CMK (cell line): ENCODE measurements at regions not wholly inside any gene's neighbourhood (a gene's known extent, or its start where the extent isn't known, plus 50 kb on each side); places are given as distances from the start of the nearest gene placed in this dataset.

ENCODE experiments used
- DNase-seq: peaks from one replicate; pipeline ENCODE4 v3.0.0-alpha.2; 2010; ENCODE audit warnings: low read depth

DNA sequence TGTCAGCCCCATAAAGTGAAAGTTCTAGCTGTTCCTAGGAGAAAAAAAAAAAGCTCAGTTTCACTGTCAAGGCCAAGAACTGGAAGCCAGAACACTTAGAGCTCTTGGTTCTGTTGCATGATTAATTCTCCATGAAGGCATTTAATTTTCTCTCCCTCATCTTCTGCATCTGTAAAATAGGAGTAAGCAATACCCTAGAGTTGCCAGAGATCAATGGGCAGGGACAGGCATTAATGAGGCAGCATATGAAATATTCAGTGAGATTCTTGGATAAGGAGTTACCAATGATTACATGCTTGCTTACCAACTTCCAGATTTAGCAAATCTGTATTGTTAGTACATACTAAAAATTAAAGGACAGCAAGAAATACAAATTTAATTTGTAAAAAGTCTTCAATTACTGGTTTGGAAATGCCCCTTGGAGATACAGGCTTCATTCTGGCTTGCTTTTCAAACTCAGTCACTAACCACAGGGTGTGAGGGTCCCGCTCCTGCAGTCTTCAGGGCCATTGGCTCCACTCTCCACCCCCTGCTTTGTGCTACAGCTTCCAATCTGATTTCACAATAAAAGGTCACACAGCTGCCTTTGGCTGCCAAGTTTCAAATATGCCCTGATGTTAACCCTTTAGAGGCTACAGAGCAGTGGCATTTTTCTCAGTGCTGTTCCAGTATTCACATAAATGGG lies 624.6 kb downstream of the BNC2 start:
- no peak for DNase-seq

DNA sequence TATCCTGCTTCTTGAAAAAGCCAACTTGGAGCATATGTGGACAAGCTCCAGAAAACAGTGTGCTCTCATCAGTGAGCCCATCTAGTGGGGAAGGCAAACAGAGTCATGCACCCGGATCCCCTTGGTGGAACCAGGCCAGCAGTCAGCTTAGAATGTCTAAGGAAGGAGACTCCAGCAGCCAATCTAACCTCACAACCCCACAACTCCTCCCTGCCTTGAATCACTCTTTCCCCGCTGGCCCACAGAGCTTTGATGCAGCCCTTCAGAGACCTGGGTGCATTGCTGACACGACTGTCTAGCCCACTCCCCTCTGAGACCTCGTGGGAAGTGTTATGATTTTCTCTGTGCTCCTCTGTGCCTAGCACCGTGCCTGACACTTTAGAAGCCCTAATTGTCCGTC lies 623.7 kb downstream of the BNC2 start:
- no peak for DNase-seq

DNA sequence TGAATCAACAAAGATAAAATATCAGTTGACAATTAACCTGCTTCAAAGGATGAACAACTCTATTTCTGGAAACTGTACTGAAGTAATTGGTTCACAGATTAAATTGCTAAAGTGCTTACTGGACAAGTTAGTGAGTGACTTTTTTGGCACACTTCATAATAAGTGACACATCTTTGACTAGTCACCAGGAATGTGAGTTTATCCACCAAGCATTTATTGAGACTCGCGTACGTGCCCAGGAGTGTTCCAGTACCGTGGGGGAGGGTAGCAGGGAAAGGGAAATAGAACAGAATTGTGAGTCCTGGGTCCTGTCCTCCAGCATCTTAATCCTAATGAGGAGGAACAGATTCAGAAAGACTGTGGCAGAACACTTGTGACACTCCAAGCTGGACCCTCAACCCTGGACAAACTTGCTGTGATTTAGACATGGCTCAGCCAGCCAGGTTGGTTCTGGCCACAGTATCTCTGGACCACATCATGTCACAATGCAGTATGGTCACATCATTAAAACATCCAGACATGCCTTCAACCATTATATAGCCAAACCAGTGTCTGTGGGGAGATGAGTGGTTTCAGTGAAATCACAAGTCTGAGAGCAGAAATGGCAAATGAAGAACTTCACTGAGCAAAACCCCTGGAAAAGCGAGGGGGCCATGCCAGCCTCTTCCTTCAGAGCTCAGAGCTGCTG lies 623.1 kb downstream of the BNC2 start:
- no peak for DNase-seq

DNA sequence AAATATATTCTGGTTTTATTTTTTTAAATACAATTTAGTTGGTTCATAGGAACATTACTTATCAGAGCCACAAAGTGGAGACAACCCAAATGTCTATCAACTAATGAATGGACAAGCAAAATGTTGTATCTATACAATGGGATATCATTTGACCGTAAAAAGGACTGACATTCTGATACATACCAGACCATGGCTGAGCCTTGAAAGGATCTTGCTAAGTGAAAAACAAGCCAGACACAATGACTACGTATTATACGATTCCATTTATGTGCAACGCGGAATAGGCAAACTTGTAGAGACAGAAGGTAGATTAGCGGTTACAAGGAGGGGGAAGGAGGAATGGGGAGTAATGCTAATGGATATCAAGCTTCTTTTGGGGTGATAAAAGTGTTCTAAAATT lies 621.6 kb downstream of the BNC2 start:
- DNase-seq: no peak

DNA sequence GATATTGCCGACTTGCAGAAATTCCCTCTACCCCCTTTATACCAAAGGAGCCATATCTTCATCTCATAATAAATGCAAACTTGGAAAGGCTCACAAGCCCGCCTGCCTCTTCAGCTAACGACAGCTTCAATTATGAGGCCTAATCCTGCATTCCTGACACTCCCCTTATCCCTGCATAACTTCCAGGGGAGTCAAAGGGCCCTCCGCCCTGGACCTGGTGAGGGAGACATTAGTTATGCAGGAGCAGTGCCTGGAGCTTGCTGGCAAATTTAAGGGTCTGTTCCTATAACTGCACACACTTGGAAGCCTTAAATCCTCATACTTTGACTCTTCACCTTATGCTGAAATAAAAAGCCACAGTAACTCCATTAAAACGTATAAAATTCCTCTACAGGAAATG lies 617.9 kb downstream of the BNC2 start:
- no peak for DNase-seq

DNA sequence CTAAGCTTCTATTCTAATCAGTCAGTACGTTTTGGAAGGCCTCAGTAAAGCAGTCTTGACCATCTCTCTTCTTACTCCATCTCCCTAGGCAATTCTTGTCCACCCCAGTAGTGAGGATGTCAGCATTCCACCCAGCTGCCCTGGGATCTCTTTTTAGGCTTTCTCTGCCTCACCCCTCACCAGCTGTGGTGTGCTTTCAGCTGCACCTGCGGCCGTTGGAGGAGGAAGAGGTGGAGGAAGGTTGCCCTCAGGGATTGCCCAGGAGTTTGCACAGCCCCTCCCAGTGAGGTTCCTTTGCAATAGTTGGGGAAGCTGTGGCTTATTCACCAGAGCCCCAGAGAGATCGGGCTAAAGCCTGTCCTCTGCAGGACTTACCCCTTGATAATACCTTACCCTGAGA lies 615.8 kb downstream of the BNC2 start:
- no peak for DNase-seq

DNA sequence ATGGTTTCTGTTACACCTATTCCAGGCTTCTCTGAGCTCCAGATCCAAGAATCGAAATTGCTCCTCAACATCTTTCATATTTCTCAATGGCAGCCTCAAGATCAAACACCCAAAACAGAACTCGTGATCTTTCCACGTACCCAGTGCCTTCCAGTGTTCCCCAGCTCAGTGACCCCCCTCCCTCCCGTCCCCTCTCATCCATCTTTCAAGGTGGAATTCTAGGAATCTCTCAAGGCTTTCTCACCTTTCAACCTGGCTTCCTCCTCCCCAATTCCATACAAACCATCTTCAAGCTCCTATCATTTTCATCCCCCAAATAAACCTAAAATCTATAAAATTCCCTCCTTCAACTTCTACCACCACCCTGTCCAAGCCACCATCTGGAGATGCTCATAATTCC lies 615.3 kb downstream of the BNC2 start:
- no peak for DNase-seq

DNA sequence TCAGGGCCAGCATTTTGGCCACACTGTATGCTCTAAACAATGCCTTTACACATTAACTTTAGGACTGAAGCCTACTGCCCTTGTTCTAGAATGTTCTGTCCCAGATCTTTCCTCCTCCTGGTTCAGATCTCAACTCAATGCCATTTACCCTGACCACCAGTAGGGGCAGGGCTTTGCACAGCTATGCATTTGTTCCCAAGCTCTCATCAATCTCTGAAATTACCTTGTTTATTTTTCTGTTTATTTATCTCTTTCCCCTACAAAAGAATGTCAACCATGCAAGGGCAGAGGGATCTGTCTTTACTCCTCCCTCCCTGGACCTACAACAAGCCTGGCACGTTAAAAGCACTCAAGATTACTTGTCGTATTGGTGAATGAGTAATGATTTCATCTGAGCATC lies 612.9 kb downstream of the BNC2 start:
- no peak for DNase-seq

DNA sequence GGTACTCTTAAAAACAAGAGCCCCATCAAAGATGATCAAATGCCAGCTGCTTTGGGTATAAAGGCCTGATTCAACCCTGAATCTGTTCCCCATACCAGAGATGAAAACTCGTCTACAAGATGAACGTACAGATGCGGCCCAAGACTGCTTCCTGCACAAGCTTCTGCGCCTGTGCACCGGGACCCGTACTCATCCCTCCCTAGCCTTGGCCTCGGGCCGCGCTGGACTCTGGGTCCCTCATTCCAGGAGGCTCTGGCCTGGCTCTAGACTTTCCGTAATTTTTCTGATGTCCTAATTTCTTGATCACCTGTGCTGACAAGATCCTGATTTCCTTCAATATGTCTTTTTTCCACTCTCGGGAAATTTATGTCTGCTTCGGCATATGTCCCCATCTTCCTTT lies 612.3 kb downstream of the BNC2 start:
- no peak for DNase-seq

DNA sequence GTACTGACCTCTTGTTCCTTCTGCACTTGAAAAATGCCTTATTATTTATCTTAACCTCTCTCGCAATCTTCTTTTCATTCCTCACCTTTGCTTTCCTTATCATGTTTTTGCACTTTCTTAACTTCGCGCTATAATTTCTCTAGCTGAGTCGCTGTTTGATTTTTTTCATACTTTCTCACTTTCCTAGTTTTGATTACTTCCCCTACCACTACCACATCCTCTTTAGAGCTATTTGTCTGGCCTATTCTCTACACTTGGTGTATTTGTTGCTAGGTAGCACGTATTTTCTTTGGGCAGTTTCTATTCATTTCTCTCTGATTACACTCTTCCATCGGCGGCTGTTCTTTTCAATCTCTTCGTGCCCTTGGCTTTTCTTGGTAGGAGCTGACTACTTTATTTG lies 611.8 kb downstream of the BNC2 start:
- no peak for DNase-seq

DNA sequence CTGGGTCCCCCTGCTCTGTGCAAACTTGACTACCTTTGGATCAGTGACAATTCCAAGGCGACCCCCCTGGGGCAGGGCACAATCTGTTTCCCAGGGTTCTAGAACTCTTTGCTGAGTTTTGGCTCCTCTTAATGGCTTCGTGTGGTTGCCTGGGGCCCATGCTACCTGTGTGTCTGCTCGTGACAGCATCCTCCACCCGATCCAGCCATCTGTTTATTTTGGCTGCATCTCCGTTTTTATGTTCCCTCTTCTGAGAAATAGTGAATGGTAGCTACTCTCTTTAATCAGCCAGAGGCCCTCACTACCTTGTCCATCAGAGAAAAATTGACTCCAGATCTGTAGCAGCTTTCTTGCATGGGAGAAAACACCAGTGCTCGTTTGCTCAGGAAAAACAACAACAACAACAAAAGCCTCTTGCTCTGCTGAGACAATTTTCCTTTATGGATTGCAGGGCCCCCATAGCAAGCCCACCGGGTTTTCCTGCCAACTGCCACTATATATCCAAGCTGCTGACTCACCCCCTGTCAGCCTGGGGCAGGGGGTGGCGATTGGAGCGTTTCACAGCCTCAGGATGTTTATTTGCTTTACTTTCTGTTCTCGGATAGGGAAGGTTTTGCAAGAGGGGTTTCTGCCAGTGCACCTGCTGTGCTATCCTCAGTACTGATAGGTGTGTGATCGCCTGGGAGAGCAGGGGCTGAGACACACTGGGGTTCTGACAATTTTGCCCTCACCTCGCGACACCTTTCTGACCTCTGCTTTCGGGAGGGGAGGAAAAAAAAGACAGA lies 607.8 kb downstream of the BNC2 start:
- DNase-seq: no peak

DNA sequence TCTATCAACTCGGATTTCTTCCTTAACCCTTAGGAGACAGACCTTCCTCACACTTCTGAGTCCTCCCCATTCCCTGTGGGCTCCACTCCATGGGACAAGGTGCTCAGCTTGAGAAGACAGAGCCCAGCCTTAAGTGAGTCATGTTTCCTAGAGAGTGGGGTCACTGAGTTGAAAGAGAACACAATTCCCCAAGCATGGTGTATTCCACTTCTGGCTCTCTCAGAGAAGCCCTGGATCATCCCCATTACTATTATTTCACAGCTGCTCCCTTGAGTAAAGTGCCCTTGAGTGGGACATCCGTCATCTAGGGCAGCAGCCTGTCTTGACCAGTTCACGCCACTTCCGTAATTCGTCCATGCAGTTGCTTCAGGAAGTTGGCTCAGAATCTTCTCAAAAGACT lies 604.8 kb downstream of the BNC2 start:
- DNase-seq: no peak

DNA sequence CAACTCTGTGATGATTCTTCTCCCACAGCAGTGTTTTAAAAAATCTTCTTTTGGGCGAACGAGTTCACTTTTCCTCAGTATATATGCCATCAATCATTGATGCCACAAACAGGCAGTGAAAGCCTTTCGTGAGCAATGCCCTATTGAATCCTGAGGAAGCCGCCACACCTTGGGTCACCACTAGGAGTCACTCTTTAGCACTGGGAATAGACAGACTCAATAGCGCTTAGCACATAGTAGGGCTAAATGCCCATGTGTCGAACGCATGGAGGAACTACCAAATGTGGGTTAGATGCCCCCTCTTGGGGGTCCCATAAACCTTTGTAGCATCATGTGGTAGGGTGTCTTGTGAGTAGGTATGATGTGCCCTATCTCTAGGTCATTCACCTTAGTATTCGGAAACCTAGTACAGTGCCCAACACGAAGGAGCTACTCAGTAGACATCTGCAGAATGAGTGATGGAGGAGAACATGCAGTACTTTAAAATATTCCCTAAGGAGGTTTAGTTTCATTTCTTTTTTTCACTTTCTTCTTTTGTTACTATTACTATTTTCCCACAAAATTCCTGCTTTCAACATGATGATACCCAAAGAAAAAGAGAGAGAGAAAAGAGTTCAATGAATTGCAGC lies 603.7 kb downstream of the BNC2 start:
- DNase-seq: no peak

DNA sequence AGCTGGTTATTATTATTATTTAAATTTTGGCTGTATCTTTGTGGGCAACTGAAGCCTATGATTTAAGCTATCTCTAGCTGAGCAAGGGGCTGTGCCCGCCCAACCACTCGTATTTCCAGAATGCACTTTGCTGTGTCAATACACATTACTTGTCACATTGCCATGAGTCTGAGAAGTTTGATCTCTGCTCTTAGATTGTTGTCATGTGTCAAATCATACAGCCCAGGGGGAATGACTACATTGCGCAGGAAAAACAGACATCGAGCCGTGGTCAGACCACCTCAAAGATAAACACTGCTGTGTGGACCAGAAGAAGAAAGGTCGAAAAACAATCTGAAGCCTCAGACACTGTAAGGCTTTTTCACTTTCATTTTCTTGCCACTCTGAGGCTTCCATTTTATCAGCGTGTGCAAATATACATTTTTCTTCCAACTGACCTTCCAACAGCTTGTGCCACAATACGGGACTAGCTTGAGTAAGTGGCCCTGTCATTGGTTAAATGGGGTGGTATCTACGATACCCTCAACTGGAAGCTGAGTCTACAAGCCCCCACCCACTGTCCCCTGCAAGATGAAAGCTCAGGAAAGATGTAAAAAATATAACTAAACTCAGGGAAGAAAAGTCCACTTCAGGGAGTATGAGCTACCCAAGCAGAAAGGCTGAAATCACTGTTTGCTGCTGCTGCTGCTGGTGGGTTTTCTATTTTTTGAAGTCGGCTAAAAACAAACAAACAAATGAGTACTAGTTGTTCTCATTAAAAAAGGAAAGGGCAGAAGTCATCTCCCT lies 603.0 kb downstream of the BNC2 start:
- no peak for DNase-seq

DNA sequence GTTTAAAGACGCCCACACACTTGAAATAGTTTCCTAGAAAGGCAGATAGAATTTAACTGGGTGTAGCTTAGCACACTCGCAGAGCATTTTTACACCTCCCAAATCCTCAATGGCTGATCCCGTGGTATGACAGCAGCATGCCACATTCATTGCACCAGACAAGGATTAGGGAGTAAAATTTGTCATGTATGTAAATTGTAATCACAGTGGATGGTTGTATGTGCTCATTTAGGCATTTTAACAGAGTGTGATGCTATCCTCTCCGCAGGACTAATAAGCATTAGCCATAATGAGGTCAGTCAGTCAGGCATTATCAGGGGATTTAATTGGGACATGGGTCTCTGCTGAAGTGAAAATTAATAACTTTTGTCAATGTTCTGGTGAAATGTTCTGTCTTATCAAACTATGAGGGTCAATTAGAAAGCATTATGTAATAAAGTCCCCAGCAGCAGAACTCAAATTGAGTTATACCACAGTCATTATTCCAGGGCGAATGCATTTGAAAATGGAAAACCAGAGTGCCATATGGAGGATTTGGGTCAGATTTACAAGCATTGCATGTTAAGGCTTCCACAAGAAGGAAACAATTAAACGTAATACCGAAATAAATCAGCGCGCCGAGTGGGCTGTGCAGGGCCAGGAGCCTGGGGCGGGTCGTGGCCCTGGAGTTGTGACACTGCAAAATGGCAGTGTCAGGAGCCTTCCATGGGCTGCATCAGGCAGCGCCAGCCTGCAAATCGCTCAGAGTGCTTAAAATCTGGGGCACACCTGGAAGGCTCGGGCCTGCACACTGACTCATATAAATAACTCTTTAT lies 602.2 kb downstream of the BNC2 start:
- DNase-seq: no peak

DNA sequence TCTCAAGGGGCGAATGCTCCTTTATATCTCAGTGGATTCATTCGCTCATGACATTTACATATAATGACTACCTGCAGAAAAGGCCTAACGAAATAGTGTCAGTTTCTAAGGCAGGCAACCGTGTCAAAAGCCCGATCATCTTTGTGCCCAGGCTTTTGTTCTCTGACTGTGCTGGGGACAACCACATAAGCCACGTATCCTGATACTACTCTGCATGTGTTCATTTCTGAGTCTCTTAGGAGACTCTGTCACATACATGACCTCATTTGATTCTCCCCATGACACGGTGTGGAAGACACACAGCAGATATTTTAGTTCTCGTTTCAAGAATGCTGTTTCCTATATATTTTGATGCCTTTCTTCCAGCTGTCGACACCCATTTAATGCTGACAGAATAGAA lies 598.5 kb downstream of the BNC2 start:
- no peak for DNase-seq

DNA sequence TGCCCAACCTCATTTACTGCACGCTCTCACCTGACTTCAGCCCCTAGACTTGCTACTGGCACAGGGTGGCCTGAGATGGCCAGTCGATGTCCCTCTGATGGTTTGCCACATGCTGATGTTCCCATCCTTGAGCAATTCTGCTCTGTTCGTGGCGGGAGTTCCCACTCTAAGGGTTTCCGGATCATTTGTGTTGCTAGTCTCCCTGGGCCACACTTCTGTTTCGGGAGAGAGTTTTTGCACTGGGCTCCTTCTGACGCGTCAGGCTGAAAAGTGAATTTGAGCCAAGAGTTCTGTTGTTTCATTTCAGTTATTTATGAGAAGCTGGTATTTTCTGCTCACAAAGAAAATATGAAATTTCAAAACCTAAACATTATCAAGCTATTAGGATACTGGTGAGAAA lies 597.7 kb downstream of the BNC2 start:
- DNase-seq: no peak

DNA sequence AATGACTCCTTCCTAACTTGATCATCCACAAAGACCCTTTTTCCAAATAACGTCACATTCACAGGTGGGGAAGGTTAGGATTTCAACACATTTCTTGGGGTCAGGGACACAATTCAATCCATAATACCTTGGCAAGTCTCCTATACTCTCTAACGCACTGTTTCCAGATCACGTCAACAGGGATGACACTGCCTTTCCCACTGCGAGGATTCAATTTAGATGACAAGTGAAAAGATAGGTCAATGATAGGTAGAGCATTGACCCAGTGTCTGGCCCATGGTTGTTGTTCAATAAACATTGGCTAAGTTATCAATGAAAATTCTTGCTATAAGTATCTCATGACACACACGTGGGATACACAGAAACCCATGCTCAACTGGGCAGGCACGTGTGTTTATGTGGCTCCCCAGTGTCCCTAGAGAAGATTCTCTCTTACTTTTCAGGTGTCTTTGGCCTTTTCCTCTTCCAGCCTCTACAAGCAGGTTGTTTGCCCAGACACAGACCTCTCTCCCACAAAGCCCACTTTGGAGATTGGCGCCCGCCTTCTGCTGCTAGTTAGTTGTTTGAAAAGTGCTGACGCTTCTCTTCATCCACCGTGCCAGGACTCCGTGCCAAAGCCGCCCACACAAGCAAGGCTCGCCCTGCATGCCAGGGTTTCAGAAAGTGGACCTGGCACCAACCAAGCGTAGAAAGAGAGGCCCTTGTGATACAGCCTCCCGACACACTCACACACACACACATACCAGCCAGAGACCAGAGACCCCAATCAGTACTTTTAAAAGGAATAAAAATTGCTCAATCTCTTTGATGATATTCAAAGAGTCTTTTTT lies 594.5 kb downstream of the BNC2 start:
- no peak for DNase-seq

DNA sequence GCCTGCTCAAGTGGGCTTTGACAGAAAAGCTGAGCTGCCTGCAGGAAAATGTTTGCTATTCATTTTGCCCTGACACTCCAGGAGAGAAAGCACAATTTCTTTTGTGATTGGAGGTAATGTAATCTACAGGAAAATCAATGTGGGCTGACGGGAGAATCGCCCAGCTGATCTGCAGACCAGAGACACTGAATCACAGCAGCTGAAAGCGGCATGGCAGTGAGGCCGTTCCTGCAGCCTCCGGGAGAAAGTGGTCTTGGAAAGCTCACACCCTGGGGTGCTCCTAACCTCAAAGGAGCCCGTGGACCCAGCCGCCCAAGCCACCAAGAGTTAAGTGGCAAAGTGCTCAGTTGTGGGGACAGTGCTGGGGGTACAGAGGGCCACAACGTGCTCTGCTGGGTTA lies 593.6 kb downstream of the BNC2 start:
- no peak for DNase-seq

DNA sequence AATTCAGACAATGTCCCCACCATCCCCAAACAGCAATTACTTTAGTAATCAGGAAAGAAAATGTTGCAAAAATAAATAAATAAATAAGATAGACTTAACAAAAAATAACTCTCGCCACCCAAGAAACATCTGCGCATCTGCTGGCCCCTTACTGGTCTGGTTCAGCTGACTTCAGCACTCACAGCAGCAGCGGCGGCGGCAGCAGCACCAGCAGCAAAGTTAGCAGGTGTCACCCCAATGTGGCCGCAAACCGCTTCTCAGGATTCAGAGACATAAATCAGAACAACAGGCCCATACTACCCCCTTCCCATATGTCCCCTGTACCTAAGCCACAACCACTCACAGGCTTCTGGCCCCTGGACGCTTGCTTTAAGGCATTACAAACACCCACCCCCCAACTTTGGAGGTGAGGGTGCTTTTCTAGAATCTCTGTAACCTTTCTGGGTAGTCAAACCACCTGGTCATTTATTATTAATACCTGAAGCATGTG lies 593.0 kb downstream of the BNC2 start:
- no peak for DNase-seq
